GM12892 (cell line): ENCODE measurements at regions not wholly inside any gene's neighbourhood (a gene's known extent, or its start where the extent isn't known, plus 50 kb on each side); places are given as distances from the start of the nearest gene placed in this dataset.

ENCODE experiments used
- POLR2A ChIP-seq: IDR thresholded peaks from 2 replicates; pipeline ENCODE4 v1.6.1; 2011; ENCODE audit warnings: low read depth, low read length, control low read depth
- POLR2AphosphoS5 ChIP-seq: IDR thresholded peaks from 2 replicates; pipeline ENCODE4 v1.6.1; 2011; ENCODE audit warnings: low read depth, low read length, control low read depth
- TAF1 ChIP-seq: IDR thresholded peaks from 2 replicates; pipeline ENCODE4 v1.6.1; 2011; ENCODE audit warnings: low read depth, mild to moderate bottlenecking, control low read depth, low read length, borderline replicate concordance

DNA sequence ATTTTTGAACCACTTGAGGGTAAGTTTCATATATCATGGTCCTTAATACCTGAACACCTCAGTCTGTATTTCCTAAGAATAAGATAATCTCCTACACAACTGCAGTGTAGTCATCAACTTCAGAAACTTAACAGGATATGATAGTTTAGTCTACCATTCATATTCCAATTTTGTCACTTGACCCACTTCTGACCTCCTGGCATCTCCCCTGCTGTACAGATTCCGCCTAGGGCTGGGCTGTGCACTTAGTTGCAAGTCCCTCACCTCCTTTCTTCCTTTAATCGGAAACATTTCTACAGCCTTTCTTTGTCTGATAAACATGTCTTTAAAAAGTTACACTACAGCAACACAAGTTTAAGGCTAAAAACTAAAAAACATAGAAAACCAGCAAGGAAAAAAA, 218.4 kb upstream of the SLCO3A1 start:
- no peak for TF ChIP-seq POLR2A
- TF ChIP-seq POLR2AphosphoS5 = no peak
- no peak for TF ChIP-seq TAF1
